Left lung (tissue), 4 donors: ENCODE measurements at regions not wholly inside any gene's neighbourhood (a gene's known extent, or its start where the extent isn't known, plus 50 kb on each side); places are given as distances from the start of the nearest gene placed in this dataset.

Experiments
- ATAC-seq: fragments of 200-7000 bp; cut with Tn5 transposase; one replicate; pipeline ENCODE4 v1.9.1; 2020; ENCODE audit warnings: moderate library complexity
- DNase-seq, 4 donors: peaks; one replicate each; pipeline ENCODE4 v3.0.0-alpha.2; 2013 to 2020
- H3K27ac ChIP-seq, 2 donors: fragments of 200-600 bp; sonication (generic) in 1 of 2; one replicate each; pipeline versions ENCODE4 v1.5.0 to v1.8.0; 2020 to 2021
- H3K27me3 ChIP-seq, 2 donors: fragments of 200-600 bp; sonication (generic) in 1 of 2; one replicate each; pipeline versions ENCODE4 v1.5.0 to v1.8.0; 2020 to 2021
- H3K36me3 ChIP-seq, 2 donors: fragments of 200-600 bp; sonication (generic) in 1 of 2; one replicate each; pipeline versions ENCODE4 v1.5.0 to v1.8.0; 2020 to 2021
- H3K4me1 ChIP-seq, 2 donors: fragments of 200-600 bp; one replicate each; pipeline ENCODE4 v1.8.0; 2021
- H3K4me3 ChIP-seq, 2 donors: fragments of 200-600 bp; sonication (generic) in 1 of 2; one replicate each; pipeline versions ENCODE4 v1.5.0 to v1.8.0; 2020 to 2021; ENCODE audit warnings: mild to moderate bottlenecking in 1 of 2
- H3K9me3 ChIP-seq, 2 donors: fragments of 200-600 bp; sonication (generic) in 1 of 2; one replicate each; pipeline versions ENCODE4 v1.5.0 to v1.8.0; 2020 to 2021
- intact Hi-C, 2 donors: fragments of 100-400 bp; cut with DNase I; formaldehyde crosslinking; loops; one replicate each; pipeline versions ENCODE4 v1.11.2 to v1.14.2; 2022
- TF ChIP-seq, protein P1 (sequence below), 2 donors: fragments of 200-600 bp; sonication (generic) in 1 of 2; IDR thresholded peaks; one replicate each; pipeline versions ENCODE4 v1.5.0 to v1.8.0; 2021; ENCODE audit warnings: antibody characterized with exemption in 2 of 2
- donor health status: DM: no; HTN: yes; CAD: no.
- donor health status: DM: no; HTN: no; CAD: no.

DNA sequence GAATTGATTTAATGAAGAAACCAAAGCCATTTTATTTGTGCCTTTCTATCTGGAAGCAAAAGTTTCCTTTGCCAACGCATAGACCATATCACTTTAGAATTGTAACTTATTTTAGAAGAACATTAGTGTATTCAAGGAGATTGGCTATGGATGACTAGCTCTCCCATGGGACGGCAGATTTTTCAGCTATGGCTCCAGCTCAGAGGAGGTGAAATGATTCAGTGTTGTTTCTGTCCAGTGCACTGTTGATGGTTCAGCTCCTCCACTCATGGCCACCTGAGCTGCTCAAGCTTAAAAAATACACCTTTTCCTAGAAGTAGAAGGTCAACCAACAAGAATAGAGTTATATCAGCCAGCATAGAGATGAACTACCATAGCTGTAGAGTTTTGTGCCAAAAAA is 1597.5 kb upstream of the PIK3C3 start:
- H3K36me3 ChIP-seq: no peaks in the 10 kb centered on the region
- ATAC-seq: no peak
- TF ChIP-seq, protein P1, sequence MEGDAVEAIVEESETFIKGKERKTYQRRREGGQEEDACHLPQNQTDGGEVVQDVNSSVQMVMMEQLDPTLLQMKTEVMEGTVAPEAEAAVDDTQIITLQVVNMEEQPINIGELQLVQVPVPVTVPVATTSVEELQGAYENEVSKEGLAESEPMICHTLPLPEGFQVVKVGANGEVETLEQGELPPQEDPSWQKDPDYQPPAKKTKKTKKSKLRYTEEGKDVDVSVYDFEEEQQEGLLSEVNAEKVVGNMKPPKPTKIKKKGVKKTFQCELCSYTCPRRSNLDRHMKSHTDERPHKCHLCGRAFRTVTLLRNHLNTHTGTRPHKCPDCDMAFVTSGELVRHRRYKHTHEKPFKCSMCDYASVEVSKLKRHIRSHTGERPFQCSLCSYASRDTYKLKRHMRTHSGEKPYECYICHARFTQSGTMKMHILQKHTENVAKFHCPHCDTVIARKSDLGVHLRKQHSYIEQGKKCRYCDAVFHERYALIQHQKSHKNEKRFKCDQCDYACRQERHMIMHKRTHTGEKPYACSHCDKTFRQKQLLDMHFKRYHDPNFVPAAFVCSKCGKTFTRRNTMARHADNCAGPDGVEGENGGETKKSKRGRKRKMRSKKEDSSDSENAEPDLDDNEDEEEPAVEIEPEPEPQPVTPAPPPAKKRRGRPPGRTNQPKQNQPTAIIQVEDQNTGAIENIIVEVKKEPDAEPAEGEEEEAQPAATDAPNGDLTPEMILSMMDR (IDR thresholded peaks at IDR 0.05): no peak
- no peak overlapping the region for H3K27ac ChIP-seq
- no peaks in the 10 kb centered on the region for H3K27me3 ChIP-seq
- DNase-seq: no peak
- intact Hi-C loops: no loop called here
- H3K4me1 ChIP-seq: no peaks in the 10 kb centered on the region
- H3K4me3 ChIP-seq: no peak overlapping the region
- no peaks in the 10 kb centered on the region for H3K9me3 ChIP-seq

DNA sequence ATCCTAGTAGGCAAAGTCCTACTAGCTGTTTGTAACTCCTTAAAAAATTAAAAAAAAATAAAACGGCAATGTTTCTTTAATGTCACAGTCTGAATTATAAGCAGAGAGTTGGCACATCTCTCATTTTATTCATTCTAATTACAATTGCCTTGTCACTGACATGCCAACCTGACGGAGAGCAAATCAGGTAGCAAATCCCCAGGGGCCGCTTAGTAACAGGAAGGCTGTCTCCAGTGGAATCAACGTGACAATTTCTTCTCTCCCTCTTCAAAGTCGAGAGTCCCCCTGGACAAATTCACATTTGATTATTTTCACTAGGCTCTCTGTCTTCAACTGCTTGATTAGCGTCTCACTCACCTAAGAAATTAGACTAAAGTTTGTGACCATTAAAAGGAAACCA is 1598.9 kb upstream of the PIK3C3 start:
- Histone ChIP-seq H3K9me3 (no peaks in the 10 kb centered on the region), H3K4me3 (no peak overlapping the region), H3K36me3 (no peaks in the 10 kb centered on the region), H3K27me3 (no peaks in the 10 kb centered on the region), H3K4me1 (no peaks in the 10 kb centered on the region), H3K27ac (no peak overlapping the region)
- DNase-seq (no peak), ATAC-seq (no peak)
- TF ChIP-seq, protein P1 (IDR thresholded peaks at IDR 0.05): no peak
- intact Hi-C loops: no loop called here

DNA sequence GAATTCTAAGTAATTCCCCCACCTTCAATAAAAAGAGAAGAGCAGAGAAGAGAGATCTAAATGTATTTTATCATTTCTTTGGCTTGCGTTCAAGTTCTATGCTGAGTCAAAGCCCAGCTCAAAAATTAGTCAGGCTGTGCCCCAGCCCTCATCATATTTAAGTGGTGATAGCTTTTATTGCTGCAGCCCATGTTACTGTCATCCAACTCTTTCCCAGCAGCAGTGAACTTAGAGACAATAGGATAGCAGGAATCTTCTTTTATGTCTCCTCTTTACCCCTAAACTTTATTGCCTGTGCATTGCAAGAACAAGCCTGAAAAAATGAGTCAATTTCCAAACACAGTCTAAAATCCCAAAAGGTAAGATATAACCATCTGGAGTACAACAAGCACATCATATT is 1599.3 kb upstream of the PIK3C3 start:
- intact Hi-C loops: no loop called here
- DNase-seq: no peak
- Histone ChIP-seq H3K36me3 (no peaks in the 10 kb centered on the region), H3K4me1 (no peaks in the 10 kb centered on the region), H3K27me3 (no peaks in the 10 kb centered on the region), H3K27ac (no peak overlapping the region), H3K9me3 (no peaks in the 10 kb centered on the region), H3K4me3 (no peak overlapping the region)
- TF ChIP-seq, protein P1 (IDR thresholded peaks at IDR 0.05): no peak
- ATAC-seq: no peak

DNA sequence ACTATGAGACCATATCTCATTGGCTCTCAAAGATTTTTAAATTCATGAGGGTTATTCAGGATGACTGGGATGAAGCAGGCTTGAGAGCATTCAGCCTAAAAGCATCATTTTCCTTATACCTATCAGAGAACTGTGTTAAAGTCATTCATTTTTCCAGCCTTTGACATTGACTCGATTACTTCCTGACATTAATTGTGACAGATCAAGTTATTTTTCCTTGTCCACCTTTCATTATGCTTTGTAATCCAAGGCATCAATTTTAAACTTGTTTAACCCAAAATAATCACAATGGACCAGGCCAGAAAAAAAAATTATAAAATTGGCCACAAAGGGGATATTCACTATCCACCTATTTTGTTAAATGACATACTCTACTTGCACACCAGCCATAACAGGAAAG is 1606.8 kb upstream of the PIK3C3 start:
- no peak overlapping the region for H3K27ac ChIP-seq
- TF ChIP-seq, protein P1 (IDR thresholded peaks at IDR 0.05): no peak
- no peaks in the 10 kb centered on the region for H3K36me3 ChIP-seq
- H3K4me1 ChIP-seq: no peaks in the 10 kb centered on the region
- no peaks in the 10 kb centered on the region for H3K9me3 ChIP-seq
- H3K27me3 ChIP-seq: no peaks in the 10 kb centered on the region
- intact Hi-C loops: no loop called here
- ATAC-seq (no peak), DNase-seq (no peak)
- no peak overlapping the region for H3K4me3 ChIP-seq

DNA sequence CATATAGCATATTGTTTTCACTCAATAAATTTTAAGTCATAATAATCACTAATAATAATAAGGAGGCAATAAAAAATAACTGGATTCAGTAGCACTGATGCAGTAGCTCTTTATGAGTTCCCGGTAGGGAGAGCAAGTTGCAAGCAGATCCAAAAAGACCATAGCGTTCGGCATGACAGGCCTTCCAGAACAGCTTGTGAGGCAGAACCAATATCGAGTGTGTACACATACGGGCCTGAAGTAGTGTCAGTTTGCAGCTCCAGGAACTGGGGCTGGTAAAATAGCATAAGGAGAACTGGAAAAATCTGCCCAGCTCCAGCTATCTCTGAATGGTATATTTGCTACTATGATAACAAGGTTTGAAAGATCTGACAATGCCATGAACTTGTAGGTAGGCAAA is 1607.8 kb upstream of the PIK3C3 start:
- intact Hi-C loops: no loop called here
- H3K9me3 ChIP-seq: no peaks in the 10 kb centered on the region
- no peak overlapping the region for H3K4me3 ChIP-seq
- no peaks in the 10 kb centered on the region for H3K4me1 ChIP-seq
- no peaks in the 10 kb centered on the region for H3K36me3 ChIP-seq
- H3K27me3 ChIP-seq: no peaks in the 10 kb centered on the region
- DNase-seq: no peak
- TF ChIP-seq, protein P1 (IDR thresholded peaks at IDR 0.05): no peak
- no peak for ATAC-seq
- H3K27ac ChIP-seq: no peak overlapping the region
